SK-N-SH (cell line): ENCODE measurements at regions not wholly inside any gene's neighbourhood (a gene's known extent, or its start where the extent isn't known, plus 50 kb on each side); places are given as distances from the start of the nearest gene placed in this dataset.

Experiments used
- CTCF ChIA-PET: fragments of 300-600, 350-600 bp; formaldehyde crosslinking; extraction: SDS; loops from one replicate; lab custom pipeline; 2021; lab: Yijun Ruan, JAX
- POLR2A ChIA-PET: fragments of 350-600 bp; sonication (Branson Sonifier 250); formaldehyde crosslinking; extraction: SDS; loops from one replicate; lab custom pipeline; 2020; ENCODE audit warnings: antibody characterized with exemption, inconsistent platforms; lab: Yijun Ruan, JAX
- DNase-seq: peaks from one replicate; pipeline ENCODE4 v3.0.0; 2012
- H2AFZ ChIP-seq: fragments of 200-600 bp; sonication (generic); 2 replicates; pipeline ENCODE4 v1.8.1; 2016; ENCODE audit warnings: antibody characterized with exemption, mild to moderate bottlenecking, low read depth
- H3F3A ChIP-seq: fragments of 200-600 bp; sonication (generic); replicated peaks from 2 replicates; pipeline ENCODE3; 2016; ENCODE audit warnings: antibody characterized with exemption, mild to moderate bottlenecking; ENCODE audit not compliant: insufficient read depth
- H3K27ac ChIP-seq, 2 experiments: fragments of 200-500 bp in 1 of 2; fragments of 200-600 bp in 1 of 2; sonication (Bioruptor generic) in 1 of 2; sonication (generic), shearing (Covaris generic) in 1 of 2; 2 replicates each; pipeline versions ENCODE4 v1.5.1 to v1.6.1; 2014 to 2016; ENCODE audit warnings: low read depth in 2 of 2, inconsistent platforms in 1 of 2, low read length in 1 of 2, mild to moderate bottlenecking in 1 of 2, mixed read lengths in 1 of 2
- H3K27me3 ChIP-seq: fragments of 200-600 bp; sonication (generic), shearing (Covaris generic); 2 replicates; pipeline ENCODE4 v1.6.1; 2016; ENCODE audit warnings: mixed run types; ENCODE audit not compliant: insufficient read depth
- H3K36me3 ChIP-seq, 2 experiments: fragments of 200-500 bp in 1 of 2; fragments of 200-600 bp in 1 of 2; sonication (Bioruptor generic) in 1 of 2; sonication (generic) in 1 of 2; replicated peaks in 1 of 2; 2 replicates each; pipeline versions ENCODE3 to v1.5.1; 2014 to 2016; ENCODE audit warnings: low read length in 1 of 2, mild to moderate bottlenecking in 1 of 2; ENCODE audit not compliant: insufficient read depth in 2 of 2, control insufficient read depth in 1 of 2
- H3K4me1 ChIP-seq, 2 experiments: fragments of 200-500 bp in 1 of 2; fragments of 200-600 bp in 1 of 2; sonication (Bioruptor generic) in 1 of 2; sonication (generic), shearing (Covaris generic) in 1 of 2; 2 replicates each; pipeline versions ENCODE4 v1.5.1 to v1.6.1; 2014 to 2016; ENCODE audit warnings: low read depth in 1 of 2, low read length in 1 of 2, mixed run types in 1 of 2; ENCODE audit not compliant: insufficient read depth in 2 of 2, control insufficient read depth in 1 of 2
- H3K4me2 ChIP-seq: fragments of 200-600 bp; sonication (generic), shearing (Covaris generic); 2 replicates; pipeline ENCODE4 v1.6.1; 2017; ENCODE audit warnings: mixed run types
- H3K4me3 ChIP-seq, 2 experiments: fragments of 200-500 bp in 1 of 2; fragments of 200-600 bp in 1 of 2; sonication (Bioruptor generic) in 1 of 2; sonication (generic), shearing (Covaris generic) in 1 of 2; 2 replicates each; pipeline versions ENCODE4 v1.5.1 to v1.8.1; 2014 to 2016; ENCODE audit warnings: low read depth in 2 of 2, inconsistent platforms in 1 of 2, low read length in 1 of 2, mild to moderate bottlenecking in 1 of 2, mixed read lengths in 1 of 2, moderate library complexity in 1 of 2
- H3K79me2 ChIP-seq: fragments of 200-600 bp; sonication (generic); 2 replicates; pipeline ENCODE4 v1.8.1; 2017; ENCODE audit warnings: mild to moderate bottlenecking; ENCODE audit not compliant: insufficient read depth
- H3K9ac ChIP-seq: fragments of 200-600 bp; sonication (generic); 2 replicates; pipeline ENCODE4 v1.6.1; 2017; ENCODE audit warnings: mixed run types
- H3K9me2 ChIP-seq: fragments of 200-600 bp; sonication (generic); 2 replicates; pipeline ENCODE4 v1.6.1; 2017; ENCODE audit warnings: mixed run types
- H3K9me3 ChIP-seq: fragments of 200-600 bp; sonication (generic); 2 replicates; pipeline ENCODE4 v1.6.1; 2017; ENCODE audit warnings: mixed run types, mild to moderate bottlenecking, moderate library complexity
- H4K20me1 ChIP-seq: fragments of 200-600 bp; sonication (generic); 2 replicates; pipeline ENCODE4 v1.6.1; 2017; ENCODE audit warnings: mild to moderate bottlenecking, mixed run types; ENCODE audit not compliant: insufficient read depth
- CHD2 ChIP-seq: fragments of 150-350 bp; IDR thresholded peaks from 2 replicates; pipeline ENCODE4 v1.6.1; 2018; ENCODE audit warnings: low read length; ENCODE audit not compliant: partially characterized antibody
- EZH2phosphoT487 ChIP-seq: fragments of 200-600 bp; sonication (generic); IDR thresholded peaks from 2 replicates; pipeline ENCODE4 v1.6.1; 2017; ENCODE audit warnings: low read depth, mixed run types, mild to moderate bottlenecking, antibody characterized with exemption, moderate library complexity, borderline replicate concordance
- FOXJ3 ChIP-seq: sonication (generic); formaldehyde crosslinking; IDR thresholded peaks from 2 replicates; pipeline ENCODE4 v1.5.1; 2020; ENCODE audit warnings: mild to moderate bottlenecking, missing genetic modification reagents
- FOXM1 ChIP-seq: IDR thresholded peaks from 2 replicates; pipeline ENCODE4 v1.4.0; 2012; ENCODE audit warnings: low read depth, mild to moderate bottlenecking
- GABPA ChIP-seq: IDR thresholded peaks from 2 replicates; pipeline ENCODE4 v1.4.0; 2012; ENCODE audit warnings: low read depth, mild to moderate bottlenecking
- JUND ChIP-seq: IDR thresholded peaks from 2 replicates; pipeline ENCODE4 v1.4.0; 2012
- MXI1 ChIP-seq: IDR thresholded peaks from 2 replicates; pipeline ENCODE4 v1.6.1; 2012; ENCODE audit warnings: mild to moderate bottlenecking, low read depth, low read length, improper control_type of control experiment
- POLR2AphosphoS5 ChIP-seq: IDR thresholded peaks from 2 replicates; pipeline ENCODE4 v1.6.1; 2012; ENCODE audit warnings: low read depth, low read length
- RCOR1 ChIP-seq: fragments of 150-350 bp; IDR thresholded peaks from 2 replicates; pipeline ENCODE4 v1.6.1; 2017; ENCODE audit warnings: antibody characterized with exemption, low read length
- REST ChIP-seq: IDR thresholded peaks from 2 replicates; pipeline ENCODE4 v1.6.1; 2012; ENCODE audit warnings: mild to moderate bottlenecking, low read depth, low read length, moderate library complexity
- RFX5 ChIP-seq: IDR thresholded peaks from 2 replicates; pipeline ENCODE4 v1.6.1; 2012; ENCODE audit warnings: mild to moderate bottlenecking, improper control_type of control experiment, low read length
- TAF1 ChIP-seq: IDR thresholded peaks from 2 replicates; pipeline ENCODE4 v1.6.1; 2012; ENCODE audit warnings: low read depth, mild to moderate bottlenecking, low read length, moderate library complexity, borderline replicate concordance
- TEAD4 ChIP-seq: IDR thresholded peaks from 2 replicates; pipeline ENCODE4 v1.4.0; 2012; ENCODE audit warnings: mild to moderate bottlenecking, borderline replicate concordance; ENCODE audit not compliant: insufficient read depth
- WGBS: methylation state at CpG from one replicate; pipeline ENCODE4 v1.1.6; 2017; ENCODE audit warnings: low lambda C conversion rate; 5-methylcytosine and 5-hydroxymethylcytosine counted together
- TF ChIP-seq, protein P1 (sequence below): fragments of 150-350 bp; IDR thresholded peaks from 2 replicates; pipeline ENCODE4 v1.6.1; 2017; ENCODE audit warnings: antibody characterized with exemption, low read length, low read depth, borderline replicate concordance
- TF ChIP-seq, protein P2 (sequence below): IDR thresholded peaks from 2 replicates; pipeline ENCODE4 v1.4.0; 2012; ENCODE audit warnings: low read depth

GRCh38 chr6:4354181-4354580 is 218.8 kb upstream of the ECI2 start:
- ChIA-PET CTCF (no interaction called here), POLR2A (no interaction called here)
- Histone ChIP-seq H3K9me2 (no peaks in the 10 kb centered on the region), H3K9me3 (no peaks in the 10 kb centered on the region), H3K27me3 (no peaks in the 10 kb centered on the region), H3K79me2 (no peaks in the 10 kb centered on the region), H4K20me1 (no peaks in the 10 kb centered on the region), H3K4me2 (no peak overlapping the region), H3F3A (peaks cover 24% of the 10 kb centered on the region), H3K36me3 (no peaks in the 10 kb centered on the region), H3K27ac (0 out of 4 replicates have a peak overlapping the region, but pooled peaks of 1 of the 2 experiments have one; percentile 67), H3K4me3 (no peak overlapping the region), H3K9ac (no peak overlapping the region), H2AFZ (no peak overlapping the region), H3K4me1 (peaks cover 0 to 16% of the 10 kb centered on the region in 2 experiments; a peak in 2 of 4 replicates)
- WGBS = 62% methylated on average over 5 of the region's 7 CpGs
- no peak for DNase-seq
- no peak for TF ChIP-seq MXI1
- no peak for TF ChIP-seq FOXJ3 (CRISPR knock-in tag)
- no peak for TF ChIP-seq RCOR1
- TF ChIP-seq RFX5 = no peak
- no peak for TF ChIP-seq GABPA
- no peak for TF ChIP-seq REST
- TF ChIP-seq EZH2phosphoT487 = no peak
- TF ChIP-seq POLR2AphosphoS5 = no peak
- TF ChIP-seq FOXM1 = no peak
- TF ChIP-seq, protein P1, sequence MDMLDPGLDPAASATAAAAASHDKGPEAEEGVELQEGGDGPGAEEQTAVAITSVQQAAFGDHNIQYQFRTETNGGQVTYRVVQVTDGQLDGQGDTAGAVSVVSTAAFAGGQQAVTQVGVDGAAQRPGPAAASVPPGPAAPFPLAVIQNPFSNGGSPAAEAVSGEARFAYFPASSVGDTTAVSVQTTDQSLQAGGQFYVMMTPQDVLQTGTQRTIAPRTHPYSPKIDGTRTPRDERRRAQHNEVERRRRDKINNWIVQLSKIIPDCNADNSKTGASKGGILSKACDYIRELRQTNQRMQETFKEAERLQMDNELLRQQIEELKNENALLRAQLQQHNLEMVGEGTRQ = no peak
- TF ChIP-seq TAF1 = no peak
- TF ChIP-seq CHD2 = no peak
- TF ChIP-seq JUND = no peak
- no peak for TF ChIP-seq TEAD4
- TF ChIP-seq, protein P2, sequence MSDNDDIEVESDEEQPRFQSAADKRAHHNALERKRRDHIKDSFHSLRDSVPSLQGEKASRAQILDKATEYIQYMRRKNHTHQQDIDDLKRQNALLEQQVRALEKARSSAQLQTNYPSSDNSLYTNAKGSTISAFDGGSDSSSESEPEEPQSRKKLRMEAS = no peak
